ENCODE measurements at regions not wholly inside any gene's neighbourhood (a gene's known extent, or its start where the extent isn't known, plus 50 kb on each side); places are given as distances from the start of the nearest gene placed in this dataset.

DNA sequence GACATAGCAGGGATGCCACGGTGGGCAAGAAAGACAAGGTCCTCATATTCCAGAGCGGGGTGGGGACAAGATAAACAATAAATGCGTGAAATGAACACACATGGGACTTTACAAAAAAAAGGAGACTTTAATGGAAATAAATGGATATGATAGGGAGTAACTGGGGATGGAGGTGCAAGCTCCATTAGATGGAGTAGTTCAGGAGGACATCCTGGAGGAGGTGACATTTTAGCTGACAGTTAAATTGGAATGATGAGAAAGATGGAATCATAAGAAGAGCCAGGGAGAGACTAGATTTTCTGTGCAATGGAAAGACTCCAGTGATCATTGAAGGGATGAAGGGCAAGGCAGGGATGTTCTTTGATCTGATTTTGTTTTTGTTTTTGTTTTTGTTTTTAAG, 83.6 kb upstream of the MYL10 start:
- Histone ChIP-seq H3K27ac (ENCODE audit: low read length) (no peak overlapping the region), H3K4me1 (ENCODE audit: insufficient read depth, low read length) (no peaks in the 10 kb centered on the region), H3K27me3 (ENCODE audit: insufficient read depth, low read length, poor library complexity) (no peaks in the 10 kb centered on the region), H3K9me3 (ENCODE audit: insufficient read depth, low read length, severe bottlenecking) (no peaks in the 10 kb centered on the region), H3K4me3 (ENCODE audit: low read depth in 1 of 2, low read length in 2 of 2) (no peak overlapping the region), H3K36me3 (ENCODE audit: insufficient read depth, low read length) (no peaks in the 10 kb centered on the region), H4K20me1 (ENCODE audit: insufficient read depth, low read length) (no peaks in the 10 kb centered on the region), H3K79me2 (ENCODE audit: insufficient read depth, low read length) (no peaks in the 10 kb centered on the region), H3K9ac (ENCODE audit: low read depth, low read length) (no peak overlapping the region), H3K4me2 (ENCODE audit: insufficient read depth, low read length) (no peak overlapping the region), H2AFZ (ENCODE audit: low read depth, low read length) (no peak overlapping the region)
- ATAC-seq (ENCODE audit: insufficient read depth, low read depth) (no peak), DNase-seq (no peak)
- TF ChIP-seq CTCF (IDR thresholded peaks at IDR 0.05; ENCODE audit: borderline replicate concordance, extremely low read depth, low read length, poor library complexity, severe bottlenecking), result no peak
- TF ChIP-seq EZH2 (IDR thresholded peaks at IDR 0.05; ENCODE audit: borderline replicate concordance, low read depth, low read length, severe bottlenecking), result no peak

GRCh38 chr7:101714097-101714496, 85.0 kb upstream of the MYL10 start:
- TF ChIP-seq EZH2 (IDR thresholded peaks at IDR 0.05; ENCODE audit: borderline replicate concordance, low read depth, low read length, severe bottlenecking) (no peak), CTCF (IDR thresholded peaks at IDR 0.05; ENCODE audit: borderline replicate concordance, extremely low read depth, low read length, poor library complexity, severe bottlenecking) (no peak)
- Histone ChIP-seq H3K27me3 (ENCODE audit: insufficient read depth, low read length, poor library complexity) (no peaks in the 10 kb centered on the region), H3K36me3 (ENCODE audit: insufficient read depth, low read length) (no peaks in the 10 kb centered on the region), H3K4me1 (ENCODE audit: insufficient read depth, low read length) (no peaks in the 10 kb centered on the region), H3K79me2 (ENCODE audit: insufficient read depth, low read length) (no peaks in the 10 kb centered on the region), H3K4me2 (ENCODE audit: insufficient read depth, low read length) (no peak overlapping the region), H2AFZ (ENCODE audit: low read depth, low read length) (no peak overlapping the region), H3K4me3 (ENCODE audit: low read depth in 1 of 2, low read length in 2 of 2) (no peak overlapping the region), H3K27ac (ENCODE audit: low read length) (no peak overlapping the region), H3K9me3 (ENCODE audit: insufficient read depth, low read length, severe bottlenecking) (no peaks in the 10 kb centered on the region), H3K9ac (ENCODE audit: low read depth, low read length) (no peak overlapping the region), H4K20me1 (ENCODE audit: insufficient read depth, low read length) (no peaks in the 10 kb centered on the region)
- DNase-seq (no peak), ATAC-seq (ENCODE audit: insufficient read depth, low read depth) (no peak)

GRCh38 chr7:101717628-101718357, 88.7 kb upstream of the MYL10 start:
- no peak for DNase-seq
- Histone ChIP-seq H3K9ac (ENCODE audit: low read depth, low read length) (no peak overlapping the region), H3K4me3 (ENCODE audit: low read depth in 1 of 2, low read length in 2 of 2) (no peak overlapping the region), H3K36me3 (ENCODE audit: insufficient read depth, low read length) (no peaks in the 10 kb centered on the region), H3K4me1 (ENCODE audit: insufficient read depth, low read length) (peaks cover 7% of the 10 kb centered on the region), H3K27ac (ENCODE audit: low read length) (no peak overlapping the region), H4K20me1 (ENCODE audit: insufficient read depth, low read length) (no peaks in the 10 kb centered on the region), H3K79me2 (ENCODE audit: insufficient read depth, low read length) (no peaks in the 10 kb centered on the region), H3K27me3 (ENCODE audit: insufficient read depth, low read length, poor library complexity) (no peaks in the 10 kb centered on the region), H2AFZ (ENCODE audit: low read depth, low read length) (no peak overlapping the region), H3K9me3 (ENCODE audit: insufficient read depth, low read length, severe bottlenecking) (no peaks in the 10 kb centered on the region), H3K4me2 (ENCODE audit: insufficient read depth, low read length) (no peak overlapping the region)
- TF ChIP-seq CTCF (IDR thresholded peaks at IDR 0.05; ENCODE audit: borderline replicate concordance, extremely low read depth, low read length, poor library complexity, severe bottlenecking), result no peak
- no peak for TF ChIP-seq EZH2 (IDR thresholded peaks at IDR 0.05; ENCODE audit: borderline replicate concordance, low read depth, low read length, severe bottlenecking)
- ATAC-seq (ENCODE audit: insufficient read depth, low read depth), result no peak

Data from DND-41 (cell line).